Ecto neural progenitor cell (in vitro differentiated cells): ENCODE measurements at regions not wholly inside any gene's neighbourhood (a gene's known extent, or its start where the extent isn't known, plus 50 kb on each side); places are given as distances from the start of the nearest gene placed in this dataset.
"Not testable (repeated sequence)": the region's sequence is repeated elsewhere in the genome, so short reads cannot be mapped to it uniquely, and the experiment has no call there.

Source experiments
- DNase-seq: peaks from one replicate; pipeline ENCODE4 v3.0.0-alpha.2; 2018; ENCODE audit warnings: low spot score

GRCh38 chr11:57047610-57048009, 58.9 kb downstream of the OR5AK2 start:
- no peak for DNase-seq

DNA sequence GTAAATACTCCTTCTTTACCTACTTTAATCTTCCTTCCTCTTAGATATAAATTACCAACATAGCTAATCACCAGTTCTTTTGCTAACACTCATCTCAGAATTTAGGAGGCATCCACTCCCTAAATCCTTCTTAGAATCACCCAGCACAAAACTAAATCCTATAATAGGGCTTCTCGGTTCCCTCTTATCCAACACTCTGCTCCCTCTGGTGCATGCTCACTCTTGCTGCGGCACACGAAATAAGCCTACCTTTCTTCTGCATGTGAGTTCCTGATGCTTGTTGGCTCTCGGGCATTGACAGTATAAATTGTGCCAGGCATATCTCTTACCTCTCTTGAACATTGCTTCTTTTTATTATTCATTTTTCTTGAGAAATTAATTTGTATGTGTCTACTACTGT, 61.0 kb downstream of the OR5AK2 start:
- no peak for DNase-seq

- no peak for DNase-seq
Measured at GRCh38 chr11:57054817-57055216, 66.1 kb downstream of the OR5AK2 start.

DNA sequence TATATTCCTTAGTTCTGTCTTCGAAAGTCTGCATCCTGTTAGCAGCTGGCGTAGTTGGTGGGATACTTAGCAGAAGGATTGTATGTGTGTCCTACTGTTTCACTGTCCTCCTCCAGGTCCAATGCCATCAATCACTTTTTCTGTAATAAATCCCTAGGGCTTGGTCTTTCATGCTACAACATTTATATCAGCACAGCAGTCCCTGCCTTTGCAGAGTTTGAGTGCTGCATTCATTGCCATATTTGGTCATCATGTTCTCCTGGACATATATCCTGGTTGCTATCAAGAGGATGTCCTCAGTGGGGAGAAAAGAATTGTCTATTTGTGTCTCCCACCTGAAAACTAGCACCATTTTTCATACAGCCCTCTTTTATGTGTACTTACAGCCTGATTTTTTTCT, 67.0 kb downstream of the OR5AK2 start:
- DNase-seq, result no peak

- no peak for DNase-seq
Measured at GRCh38 chr11:57056735-57057134, 68.0 kb downstream of the OR5AK2 start.

- no peak for DNase-seq
Measured at GRCh38 chr11:57057561-57057960, 68.8 kb downstream of the OR5AK2 start.

GRCh38 chr11:57062957-57063356, 74.2 kb downstream of the OR5AK2 start:
- not testable (repeated sequence) for DNase-seq

DNA sequence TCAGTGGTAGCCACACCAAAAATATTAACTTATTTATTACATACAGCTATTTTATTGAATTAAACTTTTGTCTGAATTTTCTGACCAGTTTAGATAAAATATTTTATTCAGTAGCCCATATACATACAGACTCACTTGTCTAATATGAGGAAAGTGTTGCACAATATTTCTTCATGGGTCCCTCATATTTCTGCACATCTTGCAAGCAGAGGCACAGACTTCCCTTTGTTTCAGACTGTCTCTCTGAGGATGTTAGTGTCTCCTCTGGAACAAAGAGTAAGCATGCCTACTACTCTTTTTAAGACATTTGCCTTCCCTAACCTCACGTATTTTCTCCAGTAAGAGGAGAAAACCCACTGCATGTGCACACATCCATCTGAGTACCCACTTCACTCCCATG, 81.2 kb downstream of the OR5AK2 start:
- no peak for DNase-seq

DNA sequence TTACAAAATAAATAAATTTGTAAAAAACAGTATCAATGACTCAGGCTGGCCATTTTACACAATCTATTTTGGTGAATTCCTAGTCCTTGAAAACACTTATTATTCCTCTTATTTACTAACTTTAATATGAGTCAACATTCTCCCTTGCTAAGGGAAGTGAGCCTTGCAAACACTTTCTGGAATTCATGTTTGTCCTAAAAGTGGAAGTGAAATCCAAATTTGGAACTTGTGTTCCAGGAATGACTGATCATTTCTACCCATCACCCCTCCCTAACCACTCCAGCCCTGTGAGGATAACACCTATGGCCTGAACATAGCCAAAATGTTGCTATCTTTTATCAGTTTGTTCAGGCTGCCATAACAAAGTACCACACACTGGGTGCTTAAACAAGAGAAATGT, 83.1 kb downstream of the OR5AK2 start:
- no peak for DNase-seq

- no peak for DNase-seq
Measured at GRCh38 chr11:57072640-57073039, 83.9 kb downstream of the OR5AK2 start.

DNA sequence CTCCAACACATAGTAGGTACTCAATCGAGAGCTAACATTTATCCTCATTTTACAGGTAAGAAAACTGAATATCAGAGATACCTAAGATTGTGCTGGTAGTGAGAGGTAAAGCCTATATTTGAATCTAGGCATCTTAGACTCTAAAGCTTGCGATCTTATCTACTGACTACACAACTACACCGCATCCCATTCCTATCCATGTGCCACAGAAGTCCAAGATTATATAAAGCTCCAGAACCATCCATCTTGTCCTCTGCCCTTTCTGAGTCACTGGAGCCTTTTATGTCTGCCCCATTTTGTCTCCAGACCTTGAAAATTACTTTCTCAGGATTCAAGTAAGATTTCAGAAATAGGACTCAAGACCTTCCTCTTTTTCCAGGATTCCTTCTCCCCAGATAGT, 84.4 kb downstream of the OR5AK2 start:
- no peak for DNase-seq

DNA sequence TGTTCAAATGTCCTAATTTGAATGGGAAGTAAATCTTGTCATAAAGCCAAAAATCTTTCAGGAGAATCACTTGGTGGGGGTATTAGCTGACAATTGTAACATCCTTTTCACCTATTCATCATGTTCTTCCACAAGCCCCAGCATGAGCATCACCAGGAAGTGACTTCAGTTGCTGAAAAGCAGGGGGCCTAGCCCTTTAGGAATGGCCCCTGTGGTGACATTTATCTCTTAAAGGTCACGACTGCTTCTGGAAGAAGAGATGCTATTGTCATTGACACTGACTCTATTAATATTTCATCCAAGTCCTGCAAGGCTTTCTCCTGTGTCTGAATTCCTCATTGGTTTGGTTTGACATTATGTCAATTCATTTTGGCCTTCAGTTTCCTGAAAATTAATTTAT, 92.6 kb downstream of the OR5AK2 start:
- no peak for DNase-seq

- DNase-seq, result no peak
Measured at GRCh38 chr11:57082125-57082524, 93.4 kb downstream of the OR5AK2 start.

- no peak for DNase-seq
Measured at GRCh38 chr11:57083641-57084385, 95.1 kb downstream of the OR5AK2 start.

GRCh38 chr11:57085611-57086010, 96.1 kb upstream of the LRRC55 start:
- no peak for DNase-seq

DNA sequence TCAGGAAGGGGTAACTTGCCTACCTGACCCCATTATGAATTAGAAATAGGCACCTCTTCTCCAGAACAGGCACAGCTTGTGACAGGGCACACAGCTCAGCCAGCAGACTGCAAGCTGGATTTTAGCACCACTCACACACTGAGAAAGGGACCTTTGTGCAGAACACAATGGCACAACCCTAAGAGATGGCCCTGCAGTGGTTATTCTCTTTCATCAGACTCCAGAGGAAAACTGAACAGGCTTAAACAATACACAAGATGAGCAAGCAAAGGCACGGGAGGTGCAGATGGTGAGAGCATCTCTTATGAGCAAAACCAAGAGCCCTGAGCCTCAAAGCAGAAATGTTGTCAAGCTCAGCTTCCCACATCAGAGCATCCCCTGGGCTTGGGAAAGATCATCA, 93.8 kb upstream of the LRRC55 start:
- DNase-seq, result no peak

DNA sequence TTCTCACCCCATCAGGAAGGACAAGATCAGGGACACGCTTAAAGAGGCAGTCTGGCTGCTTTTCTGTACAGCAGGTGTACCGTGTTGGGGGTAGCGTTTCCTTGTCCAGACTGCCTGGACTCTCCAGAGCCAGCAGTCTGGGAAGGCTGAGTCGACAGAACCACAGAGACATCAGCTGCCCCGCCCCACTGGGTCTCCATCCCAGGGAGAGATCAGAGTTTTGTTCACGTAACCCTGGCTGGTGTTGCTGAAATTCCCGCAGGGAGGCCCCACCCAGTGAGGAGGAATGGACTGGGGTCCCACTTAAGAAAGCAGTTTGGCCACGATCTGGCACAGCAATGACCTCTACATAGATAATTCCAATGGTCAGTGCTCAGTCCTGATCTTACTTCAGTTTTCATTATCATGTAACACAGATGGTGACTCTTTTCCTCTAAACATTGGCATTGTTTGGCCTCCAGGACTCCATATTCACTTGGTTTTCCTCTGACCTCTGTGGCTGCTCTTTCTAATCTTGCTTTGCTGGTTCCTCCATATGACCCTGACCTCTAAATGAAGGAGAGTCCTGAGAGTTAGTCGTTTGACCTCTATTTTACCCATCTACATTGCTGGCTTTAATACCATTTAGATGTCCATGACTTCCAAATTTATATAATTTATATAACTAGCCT, 89.6 kb upstream of the LRRC55 start:
- DNase-seq, result no peak

DNA sequence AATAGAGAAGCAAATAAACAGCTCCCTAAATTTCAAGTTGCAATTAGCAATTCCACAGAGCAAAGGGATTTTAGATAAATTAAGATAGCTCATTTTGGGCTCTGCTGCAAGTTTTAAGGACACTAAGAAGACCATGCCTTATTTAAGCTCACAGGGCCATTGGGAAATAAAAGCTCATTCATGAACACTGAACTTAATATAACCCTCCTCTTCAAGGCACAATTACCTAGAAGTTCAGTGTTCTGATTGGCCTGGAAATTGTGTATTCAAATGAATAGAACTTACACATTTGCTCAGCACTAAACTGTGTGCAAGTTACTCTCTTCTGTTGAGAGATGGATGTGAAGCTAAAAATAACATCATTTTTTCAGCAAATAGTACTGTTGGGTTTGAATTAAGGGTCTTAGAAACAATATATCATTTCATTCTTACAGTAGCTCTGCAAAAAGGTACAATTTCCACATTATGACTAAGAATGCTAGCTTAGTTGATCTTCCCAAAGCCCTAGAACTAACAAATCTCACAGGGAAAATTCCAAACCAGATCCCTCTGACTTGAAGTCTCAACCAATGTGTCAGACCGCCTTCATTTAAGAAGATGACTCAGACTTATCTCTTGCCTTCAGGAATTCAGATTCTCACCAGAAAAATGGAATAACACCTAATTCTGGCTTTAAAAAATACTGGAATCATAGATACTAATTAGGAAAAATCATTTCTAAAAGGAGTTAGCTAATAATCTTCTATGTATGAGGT, 87.4 kb upstream of the LRRC55 start:
- DNase-seq, result no peak

- no peak for DNase-seq
Measured at GRCh38 chr11:57095417-57095816, 86.3 kb upstream of the LRRC55 start.

- DNase-seq, result no peak
Measured at GRCh38 chr11:57095896-57096295, 85.9 kb upstream of the LRRC55 start.

DNA sequence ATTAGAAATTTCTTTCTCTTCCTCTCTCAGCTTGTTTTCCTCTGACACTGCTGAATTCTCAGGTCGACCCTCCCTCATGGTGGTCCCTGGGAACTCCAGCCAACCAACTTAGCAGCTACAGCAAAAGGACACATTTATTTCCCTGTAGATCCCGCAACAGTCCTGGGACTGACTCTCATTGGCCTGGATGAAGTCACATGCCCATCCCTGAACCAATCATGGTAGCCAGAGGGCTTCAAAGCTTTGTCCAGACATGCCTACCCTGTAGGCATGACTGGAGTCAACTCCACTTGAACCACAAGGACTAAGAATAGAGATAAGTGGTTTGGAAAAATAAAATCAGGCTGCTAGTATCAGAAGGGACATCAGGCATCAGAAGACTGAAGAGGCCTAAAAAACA, 84.6 kb upstream of the LRRC55 start:
- no peak for DNase-seq

GRCh38 chr11:57098191-57098590, 83.6 kb upstream of the LRRC55 start:
- DNase-seq, result no peak

GRCh38 chr11:57100638-57101331, 81.0 kb upstream of the LRRC55 start:
- DNase-seq, result no peak
